Epithelial cell of proximal tubule (primary cell): ENCODE measurements at regions not wholly inside any gene's neighbourhood (a gene's known extent, or its start where the extent isn't known, plus 50 kb on each side); places are given as distances from the start of the nearest gene placed in this dataset.

Experiments
- DNase-seq: peaks from one replicate; pipeline ENCODE4 v3.0.0-alpha.2; 2011; ENCODE audit warnings: low read depth
- H3K4me3 ChIP-seq: 2 replicates; pipeline ENCODE4 v1.5.1; 2011; ENCODE audit warnings: low read depth, mild to moderate bottlenecking, low read length
- TF ChIP-seq, protein P1 (sequence below): conservative IDR thresholded peaks from 2 replicates; pipeline ENCODE4 v1.5.1; 2012; ENCODE audit warnings: low read depth, mild to moderate bottlenecking, low read length

DNA sequence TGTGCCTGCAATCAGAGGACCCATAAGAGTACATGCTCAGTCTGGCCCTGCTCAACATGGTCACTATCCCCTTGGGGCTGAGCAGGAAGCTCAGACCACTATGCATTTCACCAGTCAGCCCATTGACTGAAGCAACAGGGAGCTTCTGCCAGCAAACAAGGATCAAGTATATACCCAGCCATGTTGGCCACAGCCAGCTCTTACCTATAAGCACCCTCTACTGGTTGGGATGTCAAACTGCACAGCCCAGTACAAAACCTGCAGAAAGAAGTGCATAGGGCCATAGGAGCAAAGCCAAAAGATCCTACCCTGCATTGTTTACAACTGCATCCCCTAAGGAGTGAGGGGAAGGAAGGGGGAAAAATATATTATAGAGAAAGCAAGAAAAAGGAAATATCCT, 214.4 kb upstream of the CPEB2 start:
- TF ChIP-seq, protein P1, sequence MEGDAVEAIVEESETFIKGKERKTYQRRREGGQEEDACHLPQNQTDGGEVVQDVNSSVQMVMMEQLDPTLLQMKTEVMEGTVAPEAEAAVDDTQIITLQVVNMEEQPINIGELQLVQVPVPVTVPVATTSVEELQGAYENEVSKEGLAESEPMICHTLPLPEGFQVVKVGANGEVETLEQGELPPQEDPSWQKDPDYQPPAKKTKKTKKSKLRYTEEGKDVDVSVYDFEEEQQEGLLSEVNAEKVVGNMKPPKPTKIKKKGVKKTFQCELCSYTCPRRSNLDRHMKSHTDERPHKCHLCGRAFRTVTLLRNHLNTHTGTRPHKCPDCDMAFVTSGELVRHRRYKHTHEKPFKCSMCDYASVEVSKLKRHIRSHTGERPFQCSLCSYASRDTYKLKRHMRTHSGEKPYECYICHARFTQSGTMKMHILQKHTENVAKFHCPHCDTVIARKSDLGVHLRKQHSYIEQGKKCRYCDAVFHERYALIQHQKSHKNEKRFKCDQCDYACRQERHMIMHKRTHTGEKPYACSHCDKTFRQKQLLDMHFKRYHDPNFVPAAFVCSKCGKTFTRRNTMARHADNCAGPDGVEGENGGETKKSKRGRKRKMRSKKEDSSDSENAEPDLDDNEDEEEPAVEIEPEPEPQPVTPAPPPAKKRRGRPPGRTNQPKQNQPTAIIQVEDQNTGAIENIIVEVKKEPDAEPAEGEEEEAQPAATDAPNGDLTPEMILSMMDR: peak; percentile 54
- no peak for DNase-seq
- no peak overlapping the region for H3K4me3 ChIP-seq

DNA sequence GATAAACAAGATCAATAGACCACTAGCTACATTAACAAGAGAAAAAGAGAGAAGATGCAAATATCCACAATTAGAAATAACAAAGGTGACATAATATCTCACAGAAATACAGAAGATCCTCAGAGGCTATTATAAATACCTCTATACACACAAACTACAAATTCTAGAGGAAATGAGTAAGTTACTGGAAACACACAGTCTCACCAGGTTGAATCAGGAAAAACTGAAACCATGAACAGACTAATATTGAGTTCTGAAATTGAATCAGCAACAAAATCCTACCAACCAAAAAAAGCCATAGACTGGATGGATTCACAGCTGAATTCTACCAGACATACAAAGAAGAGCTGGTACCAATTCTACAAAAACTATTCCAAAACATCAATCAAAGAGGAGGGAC, 211.8 kb upstream of the CPEB2 start:
- TF ChIP-seq, protein P1: no peak
- DNase-seq: no peak
- no peak overlapping the region for H3K4me3 ChIP-seq

DNA sequence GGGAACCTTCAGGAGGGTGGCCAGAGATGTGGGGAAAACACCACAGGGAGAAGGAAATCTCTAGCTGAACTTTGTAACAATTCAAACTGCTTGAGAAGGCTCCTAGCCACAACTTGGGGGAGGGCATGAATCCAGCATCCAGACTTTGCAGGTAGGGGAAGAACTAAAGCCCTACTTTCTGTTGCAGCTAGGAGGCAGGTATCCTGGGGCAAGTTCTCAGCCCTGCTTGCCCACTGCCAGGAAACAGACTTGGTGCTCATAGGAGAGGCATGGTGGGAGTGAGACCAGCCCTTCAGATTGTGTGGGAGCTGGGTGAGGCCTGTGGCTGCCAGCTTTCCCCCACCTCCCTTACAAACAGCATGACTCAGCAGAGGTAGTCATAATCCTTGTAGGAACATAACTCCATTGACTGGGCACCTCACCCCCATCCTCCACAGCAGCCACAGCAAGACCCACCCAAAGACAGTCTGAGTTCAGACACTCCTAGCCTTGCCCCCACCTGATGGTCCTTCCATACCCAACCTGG, 209.5 kb upstream of the CPEB2 start:
- no peak for DNase-seq
- TF ChIP-seq, protein P1: peak; percentile 32
- no peak overlapping the region for H3K4me3 ChIP-seq

DNA sequence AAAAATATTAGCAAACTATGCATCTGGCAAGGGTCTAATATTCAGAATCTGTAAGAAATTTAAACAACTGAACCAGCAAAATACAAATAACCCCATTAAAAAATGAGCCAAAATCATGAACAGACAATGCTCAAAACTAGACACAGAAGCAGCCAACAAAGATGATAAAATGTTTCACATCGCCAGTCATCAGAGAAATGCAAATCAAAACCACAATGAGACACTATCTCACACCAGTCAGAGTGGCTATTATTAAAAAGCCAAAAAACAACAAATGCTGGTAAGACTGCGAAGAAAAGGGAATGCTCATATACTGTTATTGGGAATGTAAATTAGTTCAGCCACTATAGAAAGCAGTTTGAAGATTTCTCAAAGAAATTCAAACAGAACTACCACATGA, 201.3 kb upstream of the CPEB2 start:
- TF ChIP-seq, protein P1: no peak
- no peak for DNase-seq

DNA sequence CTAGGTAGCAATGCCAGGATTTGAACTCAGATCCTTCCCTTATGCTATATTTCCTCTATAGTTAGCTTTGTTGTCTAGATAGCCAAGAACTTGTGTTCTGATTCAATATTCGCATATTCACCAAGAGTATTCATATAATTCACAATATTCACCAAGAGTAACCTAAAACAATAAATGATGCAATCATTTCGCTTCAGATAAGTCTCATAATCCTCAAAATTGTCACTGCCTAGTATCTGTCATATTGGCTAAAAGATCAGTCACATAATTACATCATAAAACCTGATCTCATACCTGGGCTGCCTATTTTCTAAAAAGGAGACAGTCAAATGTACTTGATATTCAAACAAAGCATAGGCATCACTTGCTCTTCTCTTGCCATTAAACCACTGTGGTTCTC, 199.7 kb upstream of the CPEB2 start:
- H3K4me3 ChIP-seq: no peak overlapping the region
- no peak for DNase-seq
- TF ChIP-seq, protein P1: no peak

More for the DNA sequence above, 201.3 kb upstream of the CPEB2 start:
- H3K4me3 ChIP-seq: no peak overlapping the region

DNA sequence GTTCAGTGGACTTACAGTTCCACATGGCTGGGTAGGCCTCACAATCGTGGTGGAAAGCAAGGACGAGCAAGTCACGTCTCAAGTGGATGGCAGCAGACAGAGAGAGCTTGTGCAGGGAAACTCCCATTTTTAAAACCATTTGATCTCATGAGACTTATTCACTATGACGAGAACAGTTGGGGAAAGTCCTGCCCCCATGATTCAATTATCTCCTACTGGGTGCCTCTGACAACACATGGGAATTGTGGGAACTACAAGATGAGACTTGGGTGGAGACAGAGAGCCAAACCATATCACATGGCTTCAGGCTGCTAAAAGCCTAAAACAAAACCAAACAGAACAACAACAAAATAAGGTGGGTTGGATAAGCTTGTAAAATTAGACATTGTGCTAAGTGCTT, 194.4 kb upstream of the CPEB2 start:
- no peak overlapping the region for H3K4me3 ChIP-seq
- TF ChIP-seq, protein P1: no peak
- no peak for DNase-seq

DNA sequence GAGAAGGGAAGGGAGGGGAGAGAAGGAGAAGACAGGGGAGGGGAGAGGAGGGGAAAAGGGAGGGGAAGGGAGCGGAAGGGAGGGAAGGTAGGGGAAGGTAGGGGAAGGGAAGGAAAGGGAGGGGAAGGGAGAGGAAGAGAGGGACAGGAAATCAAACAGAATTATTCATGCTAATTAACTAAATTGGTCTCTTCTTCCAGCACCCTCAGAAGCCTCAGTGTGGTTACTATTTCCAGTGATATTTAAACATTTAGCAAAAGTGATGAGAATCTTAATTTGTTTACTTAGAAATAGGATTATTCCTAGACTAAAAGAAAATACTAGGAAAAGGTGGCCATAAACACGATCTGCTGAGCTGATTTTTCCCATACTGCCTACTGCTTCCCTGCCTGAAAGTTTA, 193.1 kb upstream of the CPEB2 start:
- TF ChIP-seq, protein P1: no peak
- H3K4me3 ChIP-seq: no peak overlapping the region
- DNase-seq: no peak
